ENCODE measurements at regions not wholly inside any gene's neighbourhood (a gene's known extent, or its start where the extent isn't known, plus 50 kb on each side); places are given as distances from the start of the nearest gene placed in this dataset.

DNA sequence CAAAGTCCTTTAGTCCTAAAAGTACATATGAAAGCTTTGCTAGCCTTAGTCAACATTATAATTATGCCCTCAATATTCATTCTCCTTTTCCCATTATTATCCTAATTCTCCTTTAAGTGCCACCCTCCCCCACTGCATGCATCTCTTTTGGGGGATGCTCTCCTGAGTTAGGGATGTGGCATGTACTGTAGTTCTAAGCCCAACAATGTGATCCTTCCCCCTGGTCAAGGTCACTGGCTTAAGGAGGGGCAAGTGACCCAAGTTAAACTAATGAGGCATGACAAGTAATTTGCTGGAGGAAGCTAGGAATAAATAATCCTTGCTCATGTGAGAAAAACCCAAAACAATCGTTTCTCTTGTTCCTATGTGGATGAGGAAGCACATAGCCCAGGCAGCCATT lies 343.9 kb upstream of the SUCLG2 start:
- DNase-seq (ENCODE audit: low read depth, low spot score), result no peak
- Mint-ChIP-seq H3K9me3 (peaks cover 9% of the 10 kb centered on the region), H3K4me1 (peaks cover 4% of the 10 kb centered on the region), H3K36me3 (ENCODE audit: low read depth) (no peaks in the 10 kb centered on the region), H3K27ac (ENCODE audit: unreplicated experiment) (no peak overlapping the region), H3K4me3 (no peak overlapping the region), H3K27me3 (ENCODE audit: low read depth) (peaks cover 9% of the 10 kb centered on the region)
- TF ChIP-seq, protein P1, sequence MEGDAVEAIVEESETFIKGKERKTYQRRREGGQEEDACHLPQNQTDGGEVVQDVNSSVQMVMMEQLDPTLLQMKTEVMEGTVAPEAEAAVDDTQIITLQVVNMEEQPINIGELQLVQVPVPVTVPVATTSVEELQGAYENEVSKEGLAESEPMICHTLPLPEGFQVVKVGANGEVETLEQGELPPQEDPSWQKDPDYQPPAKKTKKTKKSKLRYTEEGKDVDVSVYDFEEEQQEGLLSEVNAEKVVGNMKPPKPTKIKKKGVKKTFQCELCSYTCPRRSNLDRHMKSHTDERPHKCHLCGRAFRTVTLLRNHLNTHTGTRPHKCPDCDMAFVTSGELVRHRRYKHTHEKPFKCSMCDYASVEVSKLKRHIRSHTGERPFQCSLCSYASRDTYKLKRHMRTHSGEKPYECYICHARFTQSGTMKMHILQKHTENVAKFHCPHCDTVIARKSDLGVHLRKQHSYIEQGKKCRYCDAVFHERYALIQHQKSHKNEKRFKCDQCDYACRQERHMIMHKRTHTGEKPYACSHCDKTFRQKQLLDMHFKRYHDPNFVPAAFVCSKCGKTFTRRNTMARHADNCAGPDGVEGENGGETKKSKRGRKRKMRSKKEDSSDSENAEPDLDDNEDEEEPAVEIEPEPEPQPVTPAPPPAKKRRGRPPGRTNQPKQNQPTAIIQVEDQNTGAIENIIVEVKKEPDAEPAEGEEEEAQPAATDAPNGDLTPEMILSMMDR (conservative IDR thresholded peaks at IDR 0.05), result no peak

DNA sequence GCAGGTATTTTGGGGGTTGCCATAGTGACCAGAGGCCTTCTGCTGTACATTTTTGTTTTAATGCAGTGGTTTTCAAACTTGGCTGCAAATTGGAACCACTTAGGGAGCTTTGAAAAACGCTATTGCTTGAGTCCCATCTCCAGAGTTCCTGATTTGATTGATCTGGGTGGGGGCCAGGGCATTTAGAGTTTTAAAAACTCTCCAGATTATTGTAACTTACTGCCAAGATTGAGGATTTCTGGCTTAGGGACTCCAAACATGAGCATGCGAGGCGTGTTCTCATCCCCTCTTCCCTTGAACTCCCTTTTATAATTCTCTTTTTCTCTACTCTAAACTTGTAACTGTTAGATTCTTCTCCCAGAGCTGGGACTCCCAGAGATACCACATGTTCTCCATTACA lies 340.8 kb upstream of the SUCLG2 start:
- Mint-ChIP-seq H3K27me3 (ENCODE audit: low read depth) (peaks cover 3% of the 10 kb centered on the region), H3K4me1 (peaks cover 4% of the 10 kb centered on the region), H3K27ac (ENCODE audit: unreplicated experiment) (no peak overlapping the region), H3K9me3 (peaks cover under 1% of the 10 kb centered on the region), H3K36me3 (ENCODE audit: low read depth) (no peaks in the 10 kb centered on the region), H3K4me3 (no peak overlapping the region)
- DNase-seq (ENCODE audit: low read depth, low spot score), result no peak
- TF ChIP-seq, protein P1 (conservative IDR thresholded peaks at IDR 0.05), result no peak

DNA sequence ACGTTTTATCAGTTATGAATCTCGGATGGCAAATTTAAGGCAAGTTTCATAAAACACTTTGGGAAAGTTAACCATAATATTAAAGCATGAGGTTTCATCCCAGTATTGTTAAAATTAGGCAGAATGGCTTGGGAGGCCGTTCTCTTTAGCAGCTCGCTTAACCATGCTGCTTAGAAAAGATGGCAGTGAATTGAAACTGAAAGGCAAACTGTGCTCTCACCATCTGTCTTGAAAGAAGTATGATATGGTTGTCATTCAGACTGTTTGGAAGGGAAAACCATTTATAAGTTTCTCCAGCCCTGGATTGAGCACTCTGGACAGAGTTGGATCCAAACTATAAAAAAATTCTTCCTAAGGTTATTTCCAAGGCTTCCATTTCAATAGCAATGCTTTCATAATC lies 332.3 kb upstream of the SUCLG2 start:
- DNase-seq (ENCODE audit: low read depth, low spot score), result no peak
- Mint-ChIP-seq H3K9me3 (no peaks in the 10 kb centered on the region), H3K4me3 (no peak overlapping the region), H3K27me3 (ENCODE audit: low read depth) (no peaks in the 10 kb centered on the region), H3K27ac (ENCODE audit: unreplicated experiment) (no peak overlapping the region), H3K36me3 (ENCODE audit: low read depth) (no peaks in the 10 kb centered on the region), H3K4me1 (no peaks in the 10 kb centered on the region)
- TF ChIP-seq, protein P1 (conservative IDR thresholded peaks at IDR 0.05), result no peak

DNA sequence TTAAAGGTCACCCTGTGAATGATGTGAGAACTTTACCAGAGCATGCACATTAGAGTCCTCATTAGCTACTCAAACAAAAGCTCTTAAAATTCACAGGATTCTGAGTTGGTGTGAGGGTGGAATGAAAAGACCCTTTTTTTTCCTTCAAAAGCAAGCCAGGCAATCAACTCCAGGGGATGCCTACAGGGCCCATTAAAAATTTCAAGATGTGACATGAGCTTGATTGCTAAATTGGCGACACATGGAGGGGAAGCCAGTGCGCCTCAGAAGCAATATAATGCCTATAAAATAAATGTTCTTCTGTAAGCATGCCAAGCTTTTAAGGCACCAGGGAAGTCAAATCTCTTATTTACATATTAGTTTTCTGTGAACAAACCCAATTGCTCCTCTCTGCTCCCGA lies 328.8 kb upstream of the SUCLG2 start:
- no peak overlapping the region for H3K4me3 Mint-ChIP-seq
- H3K36me3 Mint-ChIP-seq (ENCODE audit: low read depth), result no peaks in the 10 kb centered on the region
- H3K27ac Mint-ChIP-seq (ENCODE audit: unreplicated experiment), result no peak overlapping the region
- TF ChIP-seq, protein P1 (conservative IDR thresholded peaks at IDR 0.05), result no peak
- no peaks in the 10 kb centered on the region for H3K9me3 Mint-ChIP-seq
- no peaks in the 10 kb centered on the region for H3K4me1 Mint-ChIP-seq
- no peak for DNase-seq (ENCODE audit: low read depth, low spot score)
- H3K27me3 Mint-ChIP-seq (ENCODE audit: low read depth), result no peaks in the 10 kb centered on the region

DNA sequence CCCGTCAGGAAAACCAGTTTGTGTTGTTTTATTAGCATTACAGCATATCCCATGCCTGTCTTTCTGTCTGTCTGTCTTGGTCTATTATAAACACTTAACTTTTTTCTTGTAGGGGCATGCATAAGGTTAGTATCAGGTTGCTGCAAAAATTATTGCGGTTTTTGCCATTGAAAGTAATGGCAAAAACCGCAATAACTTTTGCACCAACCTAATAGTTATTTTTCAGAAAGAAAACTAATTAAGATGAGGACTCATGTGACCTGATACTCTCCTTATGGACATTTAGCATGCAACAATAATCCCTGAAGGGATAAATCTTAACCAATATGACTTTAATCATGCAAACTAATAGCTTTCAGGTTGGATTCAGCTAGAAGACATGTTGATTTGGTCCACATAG lies 326.7 kb upstream of the SUCLG2 start:
- Mint-ChIP-seq H3K36me3 (ENCODE audit: low read depth) (no peaks in the 10 kb centered on the region), H3K4me3 (no peak overlapping the region), H3K4me1 (no peaks in the 10 kb centered on the region), H3K9me3 (no peaks in the 10 kb centered on the region), H3K27ac (ENCODE audit: unreplicated experiment) (no peak overlapping the region), H3K27me3 (ENCODE audit: low read depth) (no peaks in the 10 kb centered on the region)
- DNase-seq (ENCODE audit: low read depth, low spot score), result no peak
- TF ChIP-seq, protein P1 (conservative IDR thresholded peaks at IDR 0.05), result no peak

DNA sequence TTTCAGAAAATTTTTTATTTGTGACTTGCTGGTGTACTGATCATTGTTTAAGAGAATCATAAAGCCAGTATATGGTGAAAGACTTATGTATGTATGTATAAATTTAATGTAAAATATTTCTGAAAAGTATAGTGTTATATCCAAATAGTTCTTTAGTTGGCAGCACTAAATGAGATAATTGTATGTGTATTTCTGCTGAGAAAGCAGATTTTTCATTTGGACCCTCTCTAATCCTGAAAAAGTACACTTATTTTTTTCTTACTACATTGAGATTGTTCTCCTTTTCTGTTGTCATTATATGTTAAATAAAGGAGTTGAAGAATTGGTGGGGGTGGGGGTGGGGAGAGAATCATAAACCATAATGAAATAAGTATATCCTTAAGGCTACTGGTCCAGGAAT lies 324.9 kb upstream of the SUCLG2 start:
- no peak for DNase-seq (ENCODE audit: low read depth, low spot score)
- H3K27me3 Mint-ChIP-seq (ENCODE audit: low read depth), result no peaks in the 10 kb centered on the region
- no peaks in the 10 kb centered on the region for H3K36me3 Mint-ChIP-seq (ENCODE audit: low read depth)
- H3K4me3 Mint-ChIP-seq, result no peak overlapping the region
- H3K4me1 Mint-ChIP-seq, result no peaks in the 10 kb centered on the region
- H3K27ac Mint-ChIP-seq (ENCODE audit: unreplicated experiment), result no peak overlapping the region
- TF ChIP-seq, protein P1 (conservative IDR thresholded peaks at IDR 0.05), result no peak
- H3K9me3 Mint-ChIP-seq, result no peaks in the 10 kb centered on the region
